Mammary epithelial cell (primary cell): ENCODE measurements at regions not wholly inside any gene's neighbourhood (a gene's known extent, or its start where the extent isn't known, plus 50 kb on each side); places are given as distances from the start of the nearest gene placed in this dataset.

Experiments
- CTCF ChIP-seq, 2 donors: IDR thresholded peaks in 1 of 2; conservative IDR thresholded peaks in 1 of 2; 2 replicates each; pipeline ENCODE4 v1.5.1; 2011 to 2012; ENCODE audit warnings: inconsistent platforms in 2 of 2, low read length in 2 of 2, mild to moderate bottlenecking in 2 of 2, control low read depth in 1 of 2, low read depth in 1 of 2; ENCODE audit not compliant: insufficient read depth in 1 of 2; ENCODE audit errors: extremely low read depth in 1 of 2
- EZH2 ChIP-seq: IDR thresholded peaks from 2 replicates; pipeline ENCODE4 v1.6.1; 2012; ENCODE audit warnings: low read length, inconsistent platforms, borderline replicate concordance

DNA sequence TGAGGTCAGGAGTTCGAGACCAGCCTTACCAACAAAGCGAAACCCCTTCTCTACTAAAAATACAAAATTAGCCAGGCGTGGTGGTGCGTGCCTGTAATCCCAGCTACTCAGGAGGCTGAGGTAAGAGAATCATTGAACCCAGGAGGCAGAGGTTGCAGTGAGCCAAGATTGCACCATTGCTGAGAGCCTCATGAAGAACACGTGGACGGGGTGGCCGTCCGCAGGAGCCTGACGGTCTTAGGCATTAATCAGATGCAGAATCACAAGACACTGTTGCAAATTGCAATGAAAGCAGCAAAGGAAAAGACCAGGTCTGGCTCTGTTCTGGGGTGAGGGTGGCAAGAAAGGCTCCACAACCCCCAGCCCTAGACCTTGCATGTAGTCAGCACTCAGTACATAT is 104.0 kb upstream of the SLC66A3 start:
- TF ChIP-seq CTCF (conservative IDR thresholded peaks at IDR 0.05 in 1 of 2, IDR thresholded peaks at IDR 0.05 in 1 of 2; ENCODE audit: extremely low read depth in 1 of 2, insufficient read depth in 1 of 2, low read depth in 1 of 2, low read length in 2 of 2) (no peak), EZH2 (no peak)
